ENCODE measurements at regions not wholly inside any gene's neighbourhood (a gene's known extent, or its start where the extent isn't known, plus 50 kb on each side); places are given as distances from the start of the nearest gene placed in this dataset.

- H3K9ac ChIP-seq (ENCODE audit: low read length) = no peak overlapping the region
- H2AFZ ChIP-seq (ENCODE audit: low read depth, low read length) = no peak overlapping the region
- H3K79me2 ChIP-seq (replicated peaks; ENCODE audit: insufficient read depth, low read length) = no peaks in the 10 kb centered on the region
- H3K9me3 ChIP-seq (ENCODE audit: low read length) = no peaks in the 10 kb centered on the region
- no peaks in the 10 kb centered on the region for H3K36me3 ChIP-seq (ENCODE audit: insufficient read depth, low read length)
- no peaks in the 10 kb centered on the region for H3K27me3 ChIP-seq (ENCODE audit: insufficient read depth, low read depth, low read length)
- no peak overlapping the region for H3K27ac ChIP-seq (ENCODE audit: low read length)
- no peaks in the 10 kb centered on the region for H3K9me2 ChIP-seq (ENCODE audit: insufficient read depth, low read length)
- no peaks in the 10 kb centered on the region for H4K20me1 ChIP-seq (ENCODE audit: insufficient read depth)
- H3F3A ChIP-seq (ENCODE audit: insufficient read depth, low read length, poor library complexity, severe bottlenecking) = no peaks in the 10 kb centered on the region
- no peak overlapping the region for H3K4me2 ChIP-seq (ENCODE audit: low read length)
- H3K4me3 ChIP-seq (ENCODE audit: low read length) = no peak overlapping the region
- no peak for TF ChIP-seq CTCF (IDR thresholded peaks at IDR 0.05; ENCODE audit: poor library complexity, severe bottlenecking)
- no peak for TF ChIP-seq RAD21 (conservative IDR thresholded peaks at IDR 0.05)
- no peak for TF ChIP-seq REST (IDR thresholded peaks at IDR 0.05; ENCODE audit: borderline replicate concordance)
- TF ChIP-seq EZH2 (IDR thresholded peaks at IDR 0.05; ENCODE audit: borderline replicate concordance, insufficient read depth, low read length, poor library complexity, severe bottlenecking) = no peak
- no peak for TF ChIP-seq EP300 (conservative IDR thresholded peaks at IDR 0.05; ENCODE audit: poor library complexity, severe bottlenecking)
- TF ChIP-seq TAF1 (IDR thresholded peaks at IDR 0.05; ENCODE audit: low read depth) = no peak
Observed at GRCh38 chr13:107809125-107809524, 406.2 kb downstream of the LIG4 start.

GRCh38 chr13:107808389-107808788, 406.9 kb downstream of the LIG4 start:
- no peak overlapping the region for H2AFZ ChIP-seq (ENCODE audit: low read depth, low read length)
- no peak overlapping the region for H3K27ac ChIP-seq (ENCODE audit: low read length)
- no peaks in the 10 kb centered on the region for H4K20me1 ChIP-seq (ENCODE audit: insufficient read depth)
- H3K4me3 ChIP-seq (ENCODE audit: low read length) = no peak overlapping the region
- no peaks in the 10 kb centered on the region for H3K9me2 ChIP-seq (ENCODE audit: insufficient read depth, low read length)
- no peak overlapping the region for H3K9ac ChIP-seq (ENCODE audit: low read length)
- H3K27me3 ChIP-seq (ENCODE audit: insufficient read depth, low read depth, low read length) = no peaks in the 10 kb centered on the region
- no peaks in the 10 kb centered on the region for H3K9me3 ChIP-seq (ENCODE audit: low read length)
- TF ChIP-seq MXI1 (conservative IDR thresholded peaks at IDR 0.05; ENCODE audit: poor library complexity, severe bottlenecking) (no peak), CTCF (IDR thresholded peaks at IDR 0.05; ENCODE audit: poor library complexity, severe bottlenecking) (no peak), SMC3 (conservative IDR thresholded peaks at IDR 0.05; ENCODE audit: poor library complexity) (no peak), REST (IDR thresholded peaks at IDR 0.05; ENCODE audit: borderline replicate concordance) (no peak), POLR2AphosphoS5 (IDR thresholded peaks at IDR 0.05) (no peak), RAD21 (conservative IDR thresholded peaks at IDR 0.05) (no peak), EP300 (conservative IDR thresholded peaks at IDR 0.05; ENCODE audit: poor library complexity, severe bottlenecking) (no peak), TAF1 (IDR thresholded peaks at IDR 0.05; ENCODE audit: low read depth) (no peak), EZH2 (IDR thresholded peaks at IDR 0.05; ENCODE audit: borderline replicate concordance, insufficient read depth, low read length, poor library complexity, severe bottlenecking) (no peak)
- no peaks in the 10 kb centered on the region for H3F3A ChIP-seq (ENCODE audit: insufficient read depth, low read length, poor library complexity, severe bottlenecking)
- no peaks in the 10 kb centered on the region for H3K79me2 ChIP-seq (replicated peaks; ENCODE audit: insufficient read depth, low read length)
- no peak overlapping the region for H3K4me2 ChIP-seq (ENCODE audit: low read length)
- no peaks in the 10 kb centered on the region for H3K36me3 ChIP-seq (ENCODE audit: insufficient read depth, low read length)

Measured in neural cell (in vitro differentiated cells).